Stimulated activated CD4-positive, alpha-beta T cell treated with anti-CD3 and anti-CD28 coated beads, TNF-alpha, amount 100 ng/mL, for 48 hours (primary cell): ENCODE measurements at regions not wholly inside any gene's neighbourhood (a gene's known extent, or its start where the extent isn't known, plus 50 kb on each side); places are given as distances from the start of the nearest gene placed in this dataset.
"Not testable (repeated sequence)": the region's sequence is repeated elsewhere in the genome, so short reads cannot be mapped to it uniquely, and the experiment has no call there.

Experiments
- DNase-seq, 3 donors: peaks; one replicate each; pipeline ENCODE4 v3.0.0-alpha.2; 2020; ENCODE audit warnings: low read depth in 3 of 3

- no peak for DNase-seq
Observed at GRCh38 chr11:87971354-87971753, 203.9 kb downstream of the RAB38 start.

- DNase-seq, result no peak
Observed at GRCh38 chr11:87970762-87971161, 204.5 kb downstream of the RAB38 start.

- DNase-seq, result no peak
Observed at GRCh38 chr11:87967459-87967858, 207.8 kb downstream of the RAB38 start.

GRCh38 chr11:87966694-87967093 is 208.5 kb downstream of the RAB38 start:
- DNase-seq, result no peak

GRCh38 chr11:87966216-87966615 is 209.0 kb downstream of the RAB38 start:
- DNase-seq, result no peak

GRCh38 chr11:87961606-87962005 is 213.6 kb downstream of the RAB38 start:
- DNase-seq, result no peak

DNA sequence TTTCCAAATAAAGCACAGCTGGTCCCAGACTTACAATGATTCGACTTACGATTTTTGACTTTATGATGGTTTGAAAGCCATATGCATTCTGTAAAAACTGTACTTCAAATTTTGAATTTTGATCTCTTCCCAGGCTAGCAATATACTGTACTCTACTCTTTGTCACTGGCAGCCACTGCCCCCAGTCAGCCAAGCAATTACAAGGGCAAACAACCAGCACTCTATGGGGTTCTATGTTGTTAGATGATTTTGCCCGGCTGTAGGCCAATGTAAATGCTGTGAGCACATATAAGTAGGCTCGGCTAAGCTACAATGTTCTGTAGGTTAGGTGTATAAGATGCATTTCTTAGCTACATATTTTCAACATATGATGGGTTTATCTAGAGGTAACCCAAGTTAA is 217.3 kb downstream of the RAB38 start:
- DNase-seq, result no peak

- DNase-seq, result no peak
Observed at GRCh38 chr11:87954476-87954875, 220.8 kb downstream of the RAB38 start.

DNA sequence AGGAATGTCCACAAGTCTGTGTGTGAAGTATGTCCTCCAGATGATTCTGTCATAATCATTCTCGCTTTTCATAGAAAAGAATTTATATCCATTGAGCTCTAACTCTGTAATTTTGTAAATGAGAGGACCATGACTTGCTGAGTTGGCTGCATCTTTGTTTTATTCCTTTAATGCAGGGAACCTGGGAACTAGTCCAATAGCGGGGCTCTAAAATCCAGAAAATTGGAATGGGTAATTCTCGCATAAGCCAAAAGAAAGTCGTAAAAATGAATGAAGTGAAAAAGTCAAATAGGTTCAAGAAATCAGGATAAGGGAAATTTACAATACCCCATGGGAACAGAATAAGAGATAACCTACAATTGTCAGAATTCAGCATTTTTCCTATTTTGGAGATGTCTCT is 232.5 kb downstream of the RAB38 start:
- DNase-seq, result no peak

DNA sequence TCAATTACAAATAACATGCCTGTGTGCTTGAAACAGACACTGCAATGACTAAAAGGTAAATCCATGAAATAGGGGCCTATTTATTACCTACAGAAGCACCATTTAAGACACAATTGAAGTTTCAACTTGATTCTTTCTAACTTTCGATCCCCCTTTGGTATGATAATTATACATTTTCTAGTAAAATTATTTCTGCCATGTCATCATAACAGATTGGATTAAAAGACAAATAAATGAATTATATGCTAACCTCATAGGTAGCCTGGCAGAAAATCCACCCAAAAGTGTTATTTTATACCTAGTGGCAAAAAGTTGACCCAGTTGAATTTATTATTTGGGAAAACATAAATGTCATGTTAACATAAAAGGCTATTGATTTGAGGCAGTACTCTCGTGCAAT is 241.1 kb downstream of the RAB38 start:
- DNase-seq, result no peak

GRCh38 chr11:87926250-87926970 is 248.8 kb downstream of the RAB38 start:
- DNase-seq, result no peak

DNA sequence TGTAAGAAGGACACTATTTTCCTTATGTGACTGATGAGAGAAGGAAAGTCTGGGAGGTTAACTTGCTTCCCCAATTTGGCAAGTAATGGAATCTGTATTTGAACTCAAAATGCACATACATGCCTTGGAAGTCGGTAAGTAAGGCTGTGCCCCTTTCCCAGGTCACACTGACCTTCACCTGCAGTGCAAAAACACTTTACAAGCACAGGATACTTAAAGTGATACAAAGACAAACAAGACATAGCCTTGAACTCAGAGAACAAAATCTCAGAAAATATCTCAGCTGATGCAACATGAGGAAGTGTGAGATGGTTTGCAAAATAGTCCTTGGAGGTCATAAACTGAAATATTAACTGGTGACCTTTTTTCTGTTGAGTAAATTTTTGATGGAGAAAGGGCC is 251.1 kb downstream of the RAB38 start:
- no peak for DNase-seq

DNA sequence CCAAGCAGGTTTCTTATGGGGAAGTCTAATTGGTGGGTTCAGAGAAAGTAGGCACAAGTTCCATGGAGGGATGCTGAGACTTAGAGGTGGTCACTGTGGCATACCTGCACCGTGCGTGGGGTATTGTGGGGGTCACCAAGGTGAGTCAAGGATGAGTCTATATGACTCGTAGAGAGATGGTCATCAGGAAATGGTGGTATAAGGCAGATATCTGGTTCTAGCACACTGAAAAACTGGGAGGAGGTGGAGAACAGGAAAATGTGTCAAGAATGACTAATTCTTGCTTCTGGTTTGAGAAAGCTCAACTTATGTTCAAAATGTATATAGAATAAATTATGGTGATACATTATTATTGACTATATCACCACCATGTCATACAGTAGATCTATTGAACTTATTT is 258.1 kb downstream of the RAB38 start:
- no peak for DNase-seq

DNA sequence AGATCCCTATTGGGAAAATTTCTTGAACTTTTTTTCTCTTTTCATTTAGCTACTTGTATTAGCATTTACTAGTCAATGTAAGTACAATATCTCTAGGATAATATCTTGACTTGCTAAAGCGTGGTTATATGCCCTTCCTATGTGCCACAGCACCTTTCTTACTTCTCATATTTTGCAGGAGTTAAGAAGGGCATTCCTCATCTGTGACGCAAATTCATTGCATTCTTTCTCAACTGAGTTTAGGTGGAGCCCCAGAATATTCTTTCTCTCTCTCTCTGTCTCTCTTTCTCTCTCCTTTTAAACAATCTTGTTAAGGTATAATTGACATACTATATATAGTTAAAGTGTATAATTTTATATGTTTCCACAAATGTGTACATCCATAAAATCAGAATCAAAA is 266.1 kb downstream of the RAB38 start:
- DNase-seq, result no peak

DNA sequence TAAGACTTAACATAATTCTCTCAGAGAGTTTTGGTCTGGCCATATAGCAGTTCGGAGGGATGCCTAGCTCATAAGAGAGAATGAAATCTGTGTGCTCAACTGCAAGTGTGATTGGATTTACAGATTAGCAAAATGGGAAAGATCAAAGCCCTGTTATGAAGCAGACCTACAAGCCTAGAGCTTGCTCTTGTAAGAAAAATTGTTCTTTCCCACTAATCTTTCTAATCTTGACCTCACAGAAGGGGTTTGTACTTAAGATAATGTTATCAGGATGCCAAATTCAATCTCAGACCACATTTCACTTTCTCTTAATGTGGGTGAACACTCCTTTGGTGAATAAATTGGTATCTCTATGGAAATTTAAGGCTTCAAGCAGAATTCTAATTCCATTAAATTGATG is 267.2 kb downstream of the RAB38 start:
- DNase-seq, result no peak

DNA sequence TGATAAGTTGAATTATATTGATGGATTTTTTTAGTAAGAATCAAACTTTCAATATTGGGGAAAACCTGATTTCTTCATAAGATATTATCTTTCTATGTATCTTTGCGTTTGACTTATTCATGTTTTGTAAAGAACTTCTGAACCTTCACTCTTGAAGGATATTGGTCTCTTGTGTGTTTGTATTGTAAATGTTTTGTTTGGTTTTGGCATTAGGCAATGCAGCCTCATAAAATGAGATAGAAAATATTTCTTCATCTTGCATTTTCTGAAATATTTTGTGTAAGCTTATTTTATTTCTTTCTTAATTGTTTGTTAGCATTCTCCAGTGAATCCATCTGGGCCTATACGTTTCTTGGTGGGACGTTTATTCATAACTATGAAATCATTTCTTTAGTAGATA is 271.9 kb downstream of the RAB38 start:
- no peak for DNase-seq

DNA sequence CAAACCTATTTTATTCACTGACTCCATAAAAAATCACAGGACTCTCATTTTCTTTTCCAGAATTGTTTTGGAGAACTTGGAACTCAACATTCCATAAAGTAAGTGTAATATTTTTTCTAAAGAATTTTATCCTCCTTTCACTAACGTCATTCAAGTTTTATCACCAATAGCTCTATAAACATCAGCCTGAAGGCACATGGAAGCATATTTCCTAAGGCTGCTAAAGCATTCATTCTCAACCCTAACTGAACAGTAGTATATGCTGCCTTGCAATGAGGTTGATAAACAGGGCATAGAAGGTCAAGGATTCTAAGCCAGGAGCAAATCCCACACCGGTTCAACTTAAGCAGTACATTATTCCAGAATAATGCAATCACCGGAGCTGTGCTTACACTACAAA is 273.9 kb downstream of the RAB38 start:
- no peak for DNase-seq

DNA sequence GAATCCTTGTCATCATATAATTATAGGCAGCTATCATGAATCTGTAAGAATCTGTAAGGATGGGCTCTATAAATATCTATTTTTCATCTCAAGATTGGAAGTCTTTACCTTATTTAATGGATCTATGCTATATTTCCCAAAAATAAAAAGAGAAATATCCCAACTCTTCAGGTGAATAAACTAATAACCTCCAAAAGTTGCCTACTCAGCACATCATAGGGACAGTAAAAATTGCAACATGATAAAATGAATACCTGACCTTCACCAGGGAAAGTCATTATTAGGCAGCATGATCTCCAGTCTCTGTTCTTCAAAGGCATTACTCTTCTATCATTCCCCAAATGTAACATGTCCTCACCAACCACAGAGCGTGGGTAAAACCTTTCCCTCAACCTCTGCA is 277.3 kb downstream of the RAB38 start:
- no peak for DNase-seq

GRCh38 chr11:87897071-87897470 is 278.2 kb downstream of the RAB38 start:
- no peak for DNase-seq

GRCh38 chr11:87894961-87895360 is 280.3 kb downstream of the RAB38 start:
- no peak for DNase-seq

- no peak for DNase-seq
Observed at GRCh38 chr11:87892291-87892690, 283.0 kb downstream of the RAB38 start.

DNA sequence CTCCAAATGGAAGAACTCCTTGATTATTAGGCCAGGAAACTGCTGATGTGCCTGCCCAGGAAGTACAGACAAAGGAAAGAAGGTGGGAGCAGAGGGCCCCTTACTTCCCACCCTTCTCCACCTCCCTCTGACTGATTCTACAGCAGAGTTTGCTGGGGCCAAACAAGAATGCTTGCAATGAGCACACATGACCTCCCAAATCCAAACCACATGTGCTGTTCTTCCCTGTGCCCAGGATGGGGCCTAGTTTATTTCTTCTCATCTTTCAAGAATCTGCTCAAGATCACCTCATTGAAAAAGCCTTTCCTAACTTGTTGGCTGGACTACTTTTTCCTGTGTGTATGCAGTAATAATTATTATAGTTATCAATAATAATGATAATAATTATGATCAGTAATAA is 286.1 kb downstream of the RAB38 start:
- DNase-seq, result no peak

GRCh38 chr11:87885084-87885483 is 290.2 kb downstream of the RAB38 start:
- not testable (repeated sequence) for DNase-seq

- no peak for DNase-seq
Observed at GRCh38 chr11:87879118-87879517, 296.1 kb downstream of the RAB38 start.
